GM10266 (cell line): ENCODE measurements at regions not wholly inside any gene's neighbourhood (a gene's known extent, or its start where the extent isn't known, plus 50 kb on each side); places are given as distances from the start of the nearest gene placed in this dataset.

Source experiments
- DNase-seq: peaks from one replicate; pipeline ENCODE4 v3.0.0; 2012; ENCODE audit errors: extremely low spot score
- CTCF ChIP-seq: IDR thresholded peaks from 2 replicates; pipeline ENCODE4 v1.5.1; 2012; ENCODE audit warnings: mild to moderate bottlenecking, low read depth; ENCODE audit not compliant: control insufficient read depth, insufficient read depth; ENCODE audit errors: missing control alignments

GRCh38 chr3:180196658-180197057, 159.9 kb upstream of the PEX5L start:
- no peak for DNase-seq
- no peak for TF ChIP-seq CTCF

- TF ChIP-seq CTCF: no peak
- DNase-seq: no peak
These were observed 162.8 kb upstream of the PEX5L start for GRCh38 chr3:180199417-180199995.

- DNase-seq: no peak
- TF ChIP-seq CTCF: no peak
These were observed 179.1 kb upstream of the PEX5L start for GRCh38 chr3:180215866-180216265.

- DNase-seq: no peak
- TF ChIP-seq CTCF: no peak
These were observed 186.5 kb upstream of the PEX5L start for GRCh38 chr3:180223268-180223667.

GRCh38 chr3:180229113-180229512, 192.4 kb upstream of the PEX5L start:
- no peak for DNase-seq
- no peak for TF ChIP-seq CTCF

GRCh38 chr3:180239939-180240338, 203.2 kb upstream of the PEX5L start:
- TF ChIP-seq CTCF: no peak
- no peak for DNase-seq

- DNase-seq: no peak
- TF ChIP-seq CTCF: no peak
These were observed 210.0 kb upstream of the PEX5L start for GRCh38 chr3:180246688-180247195.
